ACC112 (cell line): ENCODE measurements at regions not wholly inside any gene's neighbourhood (a gene's known extent, or its start where the extent isn't known, plus 50 kb on each side); places are given as distances from the start of the nearest gene placed in this dataset.
"Not testable (repeated sequence)": the region's sequence is repeated elsewhere in the genome, so short reads cannot be mapped to it uniquely, and the experiment has no call there.

Experiments used
- H2AFZ ChIP-seq: fragments of 200-600 bp; sonication (generic); one replicate; pipeline ENCODE4 v1.6.0; 2017; ENCODE audit warnings: antibody characterized with exemption, low read length; ENCODE audit not compliant: unreplicated experiment
- H3K27ac ChIP-seq: fragments of 200-600 bp; sonication (generic); 2 replicates; pipeline ENCODE4 v1.5.1; 2014; ENCODE audit warnings: low read depth, mild to moderate bottlenecking, antibody characterized with exemption, low read length, moderate library complexity
- H3K27me3 ChIP-seq: fragments of 200-600 bp; sonication (generic); 2 replicates; pipeline ENCODE4 v1.6.1; 2014; ENCODE audit warnings: mild to moderate bottlenecking, antibody characterized with exemption, low read length, moderate library complexity, mixed read lengths; ENCODE audit not compliant: insufficient read depth
- H3K36me3 ChIP-seq: fragments of 200-600 bp; sonication (generic); 2 replicates; pipeline ENCODE4 v1.6.1; 2016; ENCODE audit warnings: mild to moderate bottlenecking, antibody characterized with exemption, low read length, moderate library complexity, mixed read lengths; ENCODE audit not compliant: insufficient read depth
- H3K4me1 ChIP-seq: fragments of 200-600 bp; sonication (generic); one replicate; pipeline ENCODE4 v1.6.1; 2016; ENCODE audit warnings: low read length, mixed read lengths; ENCODE audit not compliant: insufficient read depth, unreplicated experiment, control insufficient read depth
- H3K4me3 ChIP-seq: fragments of 200-600 bp; sonication (generic); 2 replicates; pipeline ENCODE4 v1.5.1; 2014; ENCODE audit warnings: mild to moderate bottlenecking, low read depth, low read length
- H3K79me2 ChIP-seq: fragments of 200-600 bp; sonication (generic); one replicate; pipeline ENCODE4 v1.6.0; 2016; ENCODE audit warnings: low read length; ENCODE audit not compliant: control insufficient read depth, unreplicated experiment, insufficient read depth

DNA sequence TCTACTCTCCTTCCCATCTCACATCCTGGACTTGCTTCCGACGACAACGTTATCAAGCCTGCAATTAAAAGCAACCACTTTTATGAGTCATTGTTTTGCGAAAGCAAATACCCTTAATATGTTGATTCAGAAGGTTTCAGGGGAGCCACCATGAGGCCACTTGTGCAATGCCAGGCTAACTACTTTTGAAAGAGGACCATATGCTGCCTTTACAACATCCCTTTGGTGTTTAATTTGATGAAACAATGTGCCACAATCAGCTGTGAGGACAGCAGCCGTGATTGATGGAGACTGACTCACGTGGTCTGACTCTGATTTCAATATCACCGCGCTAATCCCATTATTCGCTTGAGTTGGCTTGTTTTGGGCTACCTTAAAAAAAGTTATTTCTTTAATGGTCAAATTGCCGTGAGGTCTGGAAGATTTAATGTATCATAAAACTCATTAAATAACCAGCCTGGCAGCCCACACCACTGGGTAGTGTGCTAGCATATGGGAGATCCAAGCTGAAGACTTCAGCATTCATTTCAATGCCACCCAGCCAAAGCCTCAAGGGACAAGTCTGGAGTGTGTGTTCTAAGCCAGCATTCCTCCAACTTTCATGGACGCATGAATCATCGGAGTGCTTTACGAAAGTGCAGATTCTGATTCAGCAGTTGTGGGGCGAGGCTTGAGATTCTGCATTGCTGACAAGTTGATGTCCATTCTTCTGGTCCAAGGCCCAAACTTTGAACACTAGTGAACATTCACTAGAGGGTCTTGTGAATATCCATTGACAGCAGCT is 73.3 kb upstream of the PAXBP1 start:
- Histone ChIP-seq H3K4me3 (no peak overlapping the region), H3K27ac (peak overlapping the region; percentile 46; the same call in 1 of the 2 replicates), H2AFZ (no peak overlapping the region), H3K36me3 (no peaks in the 10 kb centered on the region), H3K27me3 (peaks cover 31% of the 10 kb centered on the region), H3K79me2 (no peaks in the 10 kb centered on the region), H3K4me1 (peaks cover 13% of the 10 kb centered on the region)

DNA sequence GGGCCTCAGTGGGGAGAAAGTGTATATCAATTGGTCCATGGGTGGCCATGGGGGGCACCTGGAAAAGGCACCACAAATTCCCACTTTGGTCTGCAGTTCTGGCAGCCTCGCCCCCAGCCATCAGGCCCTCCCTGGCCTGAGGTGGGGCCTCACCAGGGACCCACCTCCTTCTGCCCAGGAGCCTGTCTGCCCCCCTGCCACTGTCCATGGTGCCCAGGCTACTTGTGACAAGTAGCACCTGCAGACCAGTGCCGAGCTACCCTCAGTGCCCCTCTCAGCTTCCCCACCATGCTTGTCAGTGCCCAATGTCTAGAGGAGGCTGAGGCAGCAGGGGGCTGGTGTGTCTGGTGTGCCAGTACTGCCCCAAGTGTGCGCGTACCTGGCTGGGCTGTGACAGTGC is 87.1 kb upstream of the PAXBP1 start:
- no peaks in the 10 kb centered on the region for H3K36me3 ChIP-seq
- H3K4me3 ChIP-seq = no peak overlapping the region
- H2AFZ ChIP-seq = no peak overlapping the region
- H3K27ac ChIP-seq = no peak overlapping the region
- no peaks in the 10 kb centered on the region for H3K79me2 ChIP-seq
- H3K4me1 ChIP-seq = no peaks in the 10 kb centered on the region
- H3K27me3 ChIP-seq = peaks cover 76% of the 10 kb centered on the region

DNA sequence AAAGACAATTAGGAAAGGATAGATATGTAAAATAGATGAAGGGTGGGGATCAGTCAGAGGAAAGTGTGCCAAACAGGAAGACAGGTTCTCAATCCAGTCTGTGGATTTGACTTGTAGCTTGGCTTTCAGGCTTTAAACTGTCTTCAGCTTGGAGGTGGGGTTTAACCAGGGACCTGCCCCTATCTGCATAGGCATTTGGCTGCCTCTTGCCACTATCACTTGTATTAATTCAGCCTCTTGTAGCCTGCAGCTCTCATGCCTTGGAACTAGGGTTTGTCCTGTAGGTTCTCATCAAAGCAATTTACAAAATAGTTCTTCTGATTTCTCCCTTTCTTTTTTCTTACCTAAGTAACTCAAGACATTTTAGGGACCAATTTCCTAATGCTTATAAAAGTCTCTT is 88.8 kb upstream of the PAXBP1 start:
- H3K79me2 ChIP-seq = no peaks in the 10 kb centered on the region
- peaks cover 73% of the 10 kb centered on the region for H3K27me3 ChIP-seq
- H3K4me1 ChIP-seq = no peaks in the 10 kb centered on the region
- H3K36me3 ChIP-seq = no peaks in the 10 kb centered on the region
- no peak overlapping the region for H3K27ac ChIP-seq
- H2AFZ ChIP-seq = no peak overlapping the region
- no peak overlapping the region for H3K4me3 ChIP-seq

DNA sequence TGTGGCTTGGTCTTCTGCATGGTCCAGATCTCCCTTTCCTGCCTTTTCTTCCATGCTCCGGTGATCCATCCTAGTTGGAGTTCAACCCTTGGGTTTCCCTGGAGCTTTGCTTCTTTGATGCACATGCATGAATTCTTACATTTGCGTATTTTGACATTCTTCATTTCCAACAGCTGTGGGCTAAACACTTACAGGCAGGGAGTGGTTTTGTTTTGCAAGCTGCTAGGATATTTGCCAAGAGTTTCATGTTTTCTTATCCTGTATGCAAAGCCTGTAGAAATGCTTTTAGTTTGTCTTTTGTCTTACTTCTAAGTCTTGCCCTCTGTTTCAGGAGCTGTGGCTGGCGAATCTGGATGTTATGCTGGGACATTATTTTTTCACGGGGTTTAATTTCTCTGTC is 90.3 kb upstream of the PAXBP1 start:
- no peaks in the 10 kb centered on the region for H3K4me1 ChIP-seq
- no peak overlapping the region for H2AFZ ChIP-seq
- H3K79me2 ChIP-seq = no peaks in the 10 kb centered on the region
- H3K36me3 ChIP-seq = no peaks in the 10 kb centered on the region
- H3K4me3 ChIP-seq = no peak overlapping the region
- H3K27ac ChIP-seq = no peak overlapping the region
- peaks cover 74% of the 10 kb centered on the region for H3K27me3 ChIP-seq

DNA sequence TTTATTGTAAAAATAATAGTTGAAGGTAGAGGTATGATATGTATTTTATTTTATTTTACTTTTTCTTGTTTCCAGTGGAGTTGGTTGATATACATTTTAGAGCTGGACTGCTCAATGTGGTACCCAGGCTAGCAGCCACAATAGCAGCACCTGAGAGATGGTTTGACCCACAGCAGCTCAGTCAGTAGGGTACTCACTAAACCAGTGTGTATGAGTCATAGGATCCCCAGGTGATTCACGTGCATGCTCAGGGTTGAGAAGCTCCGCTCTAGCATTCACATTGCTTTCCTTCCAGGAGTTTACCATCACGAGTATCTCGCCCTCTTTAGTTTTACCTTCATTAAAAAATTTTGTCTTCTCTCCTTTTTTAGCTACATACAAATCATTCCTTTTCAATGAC is 96.0 kb upstream of the PAXBP1 start:
- H3K27me3 ChIP-seq = peaks cover 92% of the 10 kb centered on the region
- no peak overlapping the region for H2AFZ ChIP-seq
- H3K4me3 ChIP-seq = no peak overlapping the region
- H3K36me3 ChIP-seq = no peaks in the 10 kb centered on the region
- no peaks in the 10 kb centered on the region for H3K79me2 ChIP-seq
- no peaks in the 10 kb centered on the region for H3K4me1 ChIP-seq
- no peak overlapping the region for H3K27ac ChIP-seq

DNA sequence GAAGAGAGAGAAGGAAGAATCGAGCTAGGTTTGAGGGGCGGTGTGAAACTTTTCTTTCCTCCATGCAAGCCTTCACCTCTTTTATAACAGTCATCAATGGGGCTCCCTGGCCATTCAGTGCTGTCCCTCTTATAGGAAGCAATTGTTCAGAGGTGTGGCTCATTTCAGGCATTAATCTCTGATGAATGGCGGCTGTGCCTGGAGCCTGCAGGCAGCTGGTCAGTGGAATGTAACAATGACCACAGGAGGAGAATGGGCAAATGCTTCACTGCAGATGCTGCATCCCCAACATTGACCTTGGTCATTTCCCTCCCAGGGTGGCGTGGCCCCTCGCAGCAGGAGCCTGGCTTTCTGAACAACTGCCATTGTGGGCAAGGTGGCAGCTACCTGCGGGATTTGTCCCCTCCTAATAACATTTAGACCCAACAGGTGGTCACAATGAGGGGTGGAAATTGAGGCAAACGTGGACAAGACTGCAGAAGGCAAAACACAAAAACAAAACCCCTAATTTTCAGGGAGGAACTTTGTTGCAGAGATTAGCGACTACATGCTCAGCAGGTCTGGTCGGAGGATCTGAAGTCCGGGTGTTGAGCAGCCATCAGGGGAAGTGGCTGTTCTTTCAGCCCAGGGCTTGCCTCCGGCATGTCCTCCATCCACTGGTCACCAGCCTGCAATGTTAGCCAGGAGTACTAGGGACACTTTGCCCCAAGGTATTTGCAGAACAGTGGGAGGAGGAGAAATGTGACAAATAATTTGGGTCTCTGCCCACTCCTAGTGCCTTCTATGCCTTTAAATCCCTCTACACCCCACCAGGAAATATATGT is 97.3 kb upstream of the PAXBP1 start:
- Histone ChIP-seq H3K4me1 (no peaks in the 10 kb centered on the region), H3K79me2 (no peaks in the 10 kb centered on the region), H3K27ac (no peak overlapping the region), H2AFZ (no peak overlapping the region), H3K27me3 (peaks cover 84% of the 10 kb centered on the region), H3K36me3 (no peaks in the 10 kb centered on the region), H3K4me3 (no peak overlapping the region)

DNA sequence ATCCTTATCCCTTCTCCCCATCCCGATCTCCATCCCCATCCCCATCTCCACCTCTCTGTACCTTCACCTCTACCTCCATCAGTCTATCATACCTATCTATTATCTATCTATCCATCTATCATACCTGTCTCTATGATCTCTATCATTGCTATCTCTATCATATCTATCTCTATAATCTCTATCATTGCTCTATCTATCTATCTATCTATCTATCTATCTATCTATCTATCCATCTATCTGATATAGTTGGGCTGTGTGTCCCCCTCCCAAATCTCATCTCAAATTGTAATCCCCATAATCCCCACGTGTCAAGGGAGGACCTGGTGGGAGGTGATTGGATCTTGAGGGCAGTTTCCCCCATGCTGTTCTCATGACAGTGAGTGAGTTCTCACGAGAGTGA is 97.9 kb upstream of the PAXBP1 start:
- H3K4me1 ChIP-seq = no peaks in the 10 kb centered on the region
- no peak overlapping the region for H2AFZ ChIP-seq
- H3K36me3 ChIP-seq = no peaks in the 10 kb centered on the region
- no peaks in the 10 kb centered on the region for H3K79me2 ChIP-seq
- H3K27ac ChIP-seq = no peak overlapping the region
- peaks cover 84% of the 10 kb centered on the region for H3K27me3 ChIP-seq
- no peak overlapping the region for H3K4me3 ChIP-seq

DNA sequence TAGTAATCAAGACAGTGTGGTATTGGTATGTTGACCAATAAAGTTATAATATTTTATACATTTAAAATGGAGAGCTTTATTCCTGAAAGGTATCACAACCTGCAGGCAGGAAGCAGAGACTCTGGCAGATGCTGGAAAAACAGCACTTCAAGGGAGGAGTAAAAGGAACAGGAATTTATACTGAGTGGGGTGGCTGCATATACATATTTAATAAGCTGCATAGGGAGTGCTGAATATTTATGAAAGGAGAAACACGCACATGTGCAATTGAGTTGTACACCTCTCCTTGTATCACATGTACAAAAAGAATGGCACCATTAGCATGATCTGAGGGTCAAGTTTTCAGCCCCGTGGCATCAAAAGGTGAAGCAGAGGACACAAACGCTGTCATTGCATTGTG is 104.9 kb upstream of the PAXBP1 start:
- H3K27me3 ChIP-seq = peaks cover 61% of the 10 kb centered on the region
- no peak overlapping the region for H3K27ac ChIP-seq
- H3K79me2 ChIP-seq = no peaks in the 10 kb centered on the region
- H2AFZ ChIP-seq = no peak overlapping the region
- H3K4me1 ChIP-seq = no peaks in the 10 kb centered on the region
- H3K36me3 ChIP-seq = no peaks in the 10 kb centered on the region
- H3K4me3 ChIP-seq = no peak overlapping the region

DNA sequence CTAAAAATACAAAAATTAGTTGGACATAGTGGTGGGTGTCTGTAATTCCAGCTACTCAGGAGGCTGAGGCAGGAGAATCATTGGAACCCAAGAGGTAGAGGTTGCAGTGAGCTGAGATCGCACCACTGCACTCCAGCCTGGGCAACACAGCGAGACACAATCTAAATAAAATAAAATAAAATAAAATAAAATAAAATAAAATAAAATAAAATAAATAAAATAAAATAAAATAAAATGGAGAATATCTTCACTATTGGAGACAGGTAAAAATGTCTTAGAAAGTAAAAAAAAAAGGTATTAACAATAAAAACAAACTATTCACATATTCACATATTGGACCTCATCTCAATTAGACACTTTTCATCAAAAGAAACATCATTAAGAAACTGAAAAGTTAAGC is 106.3 kb upstream of the PAXBP1 start:
- H3K4me1 ChIP-seq, H3K79me2 ChIP-seq, H3K36me3 ChIP-seq, H3K4me3 ChIP-seq, H2AFZ ChIP-seq, H3K27ac ChIP-seq: not testable (repeated sequence)
- peaks cover 62% of the 10 kb centered on the region for H3K27me3 ChIP-seq

DNA sequence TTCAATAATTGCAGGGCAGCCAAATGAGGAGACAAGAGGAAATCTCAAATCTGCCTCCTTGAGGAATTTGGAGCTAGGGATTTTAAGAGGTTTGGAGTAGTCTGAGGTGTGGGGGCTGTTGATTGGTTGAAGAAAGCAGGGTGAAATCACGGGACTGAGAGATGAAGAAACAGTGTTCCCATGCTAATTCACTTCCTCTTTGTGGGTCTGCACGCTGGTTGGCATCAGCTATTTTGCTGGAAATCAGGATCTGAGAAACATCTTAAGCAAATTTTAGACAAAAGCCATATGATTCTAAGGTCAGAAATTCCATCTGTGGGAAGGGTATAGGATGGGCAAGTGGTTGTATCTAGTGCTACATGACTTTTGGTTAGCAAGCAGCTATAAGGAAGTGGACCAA is 107.1 kb upstream of the PAXBP1 start:
- Histone ChIP-seq H3K79me2 (no peaks in the 10 kb centered on the region), H2AFZ (no peak overlapping the region), H3K27ac (no peak overlapping the region)

DNA sequence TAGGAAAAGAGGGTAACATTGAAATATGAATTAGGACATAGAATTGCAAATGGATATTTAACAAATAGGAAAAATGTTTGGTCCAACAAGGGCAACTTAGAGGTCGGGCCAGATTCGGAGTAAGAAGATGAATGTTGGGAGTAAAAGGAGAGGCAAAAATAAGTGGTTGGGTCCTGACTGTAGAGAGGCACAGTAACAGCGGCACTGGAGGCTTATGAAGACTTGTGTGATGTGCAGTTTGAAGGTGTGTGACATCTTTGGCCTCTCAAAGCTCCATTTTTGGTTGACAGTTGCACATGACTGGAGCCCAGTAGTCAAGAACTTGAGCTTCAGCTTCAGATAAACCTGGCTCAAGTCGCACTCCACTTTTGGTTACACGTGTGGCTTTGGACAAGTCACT is 109.9 kb upstream of the PAXBP1 start:
- Histone ChIP-seq H3K27ac (no peak overlapping the region), H2AFZ (no peak overlapping the region), H3K79me2 (no peaks in the 10 kb centered on the region), H3K27me3 (peaks cover 80% of the 10 kb centered on the region), H3K36me3 (no peaks in the 10 kb centered on the region), H3K4me1 (no peaks in the 10 kb centered on the region), H3K4me3 (no peak overlapping the region)

More for the DNA sequence above, 107.1 kb upstream of the PAXBP1 start:
- Histone ChIP-seq H3K4me3 (no peak overlapping the region), H3K4me1 (no peaks in the 10 kb centered on the region), H3K36me3 (no peaks in the 10 kb centered on the region), H3K27me3 (peaks cover 70% of the 10 kb centered on the region)
